ENCODE measurements at regions not wholly inside any gene's neighbourhood (a gene's known extent, or its start where the extent isn't known, plus 50 kb on each side); places are given as distances from the start of the nearest gene placed in this dataset.

- intact Hi-C loops (cut with DNase I; ENCODE audit: low total_unique reads), result no loop called here
- Histone ChIP-seq H3K4me3 (no peak overlapping the region), H3K27ac (no peak overlapping the region), H3K36me3 (no peaks in the 10 kb centered on the region), H3K4me1 (no peaks in the 10 kb centered on the region), H3K27me3 (no peaks in the 10 kb centered on the region), H3K9me3 (no peaks in the 10 kb centered on the region)
- TF ChIP-seq POLR2A (IDR thresholded peaks at IDR 0.05), result no peak
- no peak for TF ChIP-seq CTCF (IDR thresholded peaks at IDR 0.05)
- DNase-seq, result no peak
Measured at GRCh38 chr12:91861554-91861953, 284.1 kb downstream of the BTG1 start.

- no peak for TF ChIP-seq CTCF (IDR thresholded peaks at IDR 0.05)
- TF ChIP-seq POLR2A (IDR thresholded peaks at IDR 0.05), result no peak
- no peaks in the 10 kb centered on the region for H3K27me3 ChIP-seq
- no peaks in the 10 kb centered on the region for H3K9me3 ChIP-seq
- H3K27ac ChIP-seq, result no peak overlapping the region
- intact Hi-C loops (cut with DNase I; ENCODE audit: low total_unique reads), result no loop called here
- H3K4me1 ChIP-seq, result no peaks in the 10 kb centered on the region
- no peaks in the 10 kb centered on the region for H3K36me3 ChIP-seq
- no peak overlapping the region for H3K4me3 ChIP-seq
- no peak for DNase-seq
Measured at GRCh38 chr12:91859347-91859746, 286.3 kb downstream of the BTG1 start.

- no peaks in the 10 kb centered on the region for H3K36me3 ChIP-seq
- DNase-seq, result no peak
- no peak overlapping the region for H3K27ac ChIP-seq
- H3K9me3 ChIP-seq, result no peaks in the 10 kb centered on the region
- intact Hi-C loops (cut with DNase I; ENCODE audit: low total_unique reads), result no loop called here
- no peaks in the 10 kb centered on the region for H3K27me3 ChIP-seq
- H3K4me1 ChIP-seq, result no peaks in the 10 kb centered on the region
- no peak overlapping the region for H3K4me3 ChIP-seq
- TF ChIP-seq CTCF (IDR thresholded peaks at IDR 0.05) (no peak), POLR2A (IDR thresholded peaks at IDR 0.05) (no peak)
Measured at GRCh38 chr12:91857813-91858542, 287.7 kb downstream of the BTG1 start.

GRCh38 chr12:91854725-91855124, 290.9 kb downstream of the BTG1 start:
- Histone ChIP-seq H3K36me3 (no peaks in the 10 kb centered on the region), H3K4me3 (no peak overlapping the region), H3K4me1 (no peaks in the 10 kb centered on the region), H3K9me3 (no peaks in the 10 kb centered on the region), H3K27ac (peak overlapping the region; percentile 67 to 73), H3K27me3 (no peaks in the 10 kb centered on the region)
- TF ChIP-seq CTCF (IDR thresholded peaks at IDR 0.05), result peak in 1 of 4 experiments; percentile 7
- no peak for TF ChIP-seq POLR2A (IDR thresholded peaks at IDR 0.05)
- intact Hi-C loops (cut with DNase I; ENCODE audit: low total_unique reads), result no loop called here
- DNase-seq, result peak in 1 of 2 donors; percentile 60

GRCh38 chr12:91853350-91854127, 292.1 kb downstream of the BTG1 start:
- H3K27me3 ChIP-seq, result no peaks in the 10 kb centered on the region
- H3K4me3 ChIP-seq, result no peak overlapping the region
- no peaks in the 10 kb centered on the region for H3K9me3 ChIP-seq
- intact Hi-C loops (cut with DNase I; ENCODE audit: low total_unique reads), result no loop called here
- H3K4me1 ChIP-seq, result no peaks in the 10 kb centered on the region
- TF ChIP-seq CTCF (IDR thresholded peaks at IDR 0.05), result no peak
- TF ChIP-seq POLR2A (IDR thresholded peaks at IDR 0.05), result no peak
- no peak for DNase-seq
- peak overlapping the region; percentile 67 to 68 for H3K27ac ChIP-seq
- H3K36me3 ChIP-seq, result no peaks in the 10 kb centered on the region

Measured in uterus (tissue), 3 donors.